Kidney (tissue), 13 donors: ENCODE measurements at regions not wholly inside any gene's neighbourhood (a gene's known extent, or its start where the extent isn't known, plus 50 kb on each side); places are given as distances from the start of the nearest gene placed in this dataset.

Experiments used
- DNase-seq, 5 donors: peaks; one replicate each; pipeline ENCODE4 v3.0.0-alpha.2; 2013 to 2020
- FAIRE-seq: peaks from 2 replicates; lab custom pipeline; 2012; peaks lifted over from hg19 to GRCh38; lab: Jason Lieb, UNC
- H3K27ac ChIP-seq, 2 donors: one replicate each; pipeline ENCODE4 v1.7.0; 2013; ENCODE audit warnings: low read depth in 2 of 2, low read length in 2 of 2, inconsistent platforms in 1 of 2
- H3K27me3 ChIP-seq: one replicate; pipeline ENCODE4 v1.7.1; 2013; ENCODE audit warnings: low read length, inconsistent platforms; ENCODE audit not compliant: control insufficient read depth, insufficient read depth
- H3K36me3 ChIP-seq, 3 donors: one replicate each; pipeline versions ENCODE4 v1.7.0 to v1.7.1; 2013; ENCODE audit warnings: low read length in 3 of 3, control low read depth in 1 of 3, inconsistent platforms in 1 of 3; ENCODE audit not compliant: insufficient read depth in 3 of 3, control insufficient read depth in 2 of 3
- H3K4me1 ChIP-seq, 3 donors: one replicate each; pipeline versions ENCODE4 v1.7.0 to v1.7.1; 2013; ENCODE audit warnings: low read length in 3 of 3, inconsistent platforms in 1 of 3, low read depth in 1 of 3; ENCODE audit not compliant: control insufficient read depth in 2 of 3, insufficient read depth in 2 of 3
- H3K4me3 ChIP-seq, 3 donors: one replicate each; pipeline versions ENCODE4 v1.7.0 to v1.8.1; 2013; ENCODE audit warnings: low read length in 3 of 3, control low read depth in 1 of 3, inconsistent platforms in 1 of 3
- H3K9ac ChIP-seq, 3 donors: one replicate each; pipeline versions ENCODE4 v1.7.0 to v1.7.1; 2013; ENCODE audit warnings: low read length in 3 of 3, control low read depth in 1 of 3, inconsistent platforms in 1 of 3
- H3K9me3 ChIP-seq, 3 donors: one replicate each; pipeline versions ENCODE4 v1.7.0 to v1.7.1; 2013; ENCODE audit warnings: low read length in 3 of 3, control low read depth in 1 of 3, inconsistent platforms in 1 of 3; ENCODE audit not compliant: control insufficient read depth in 2 of 3, insufficient read depth in 1 of 3
- CTCF ChIP-seq: IDR thresholded peaks from 3 replicates; pipeline ENCODE4 v1.5.1; 2012; ENCODE audit warnings: mild to moderate bottlenecking, moderate library complexity, borderline replicate concordance; ENCODE audit not compliant: insufficient read depth; ENCODE audit errors: extremely low read depth
- intact Hi-C: fragments of 100-400 bp; cut with DNase I; formaldehyde crosslinking; loops from one replicate; pipeline ENCODE4 v1.11.1; 2022
- donor health status: control.
- donor health status: control.
- donor health status: control.
- donor health status: control.
- donor health status: control.
- donor health status: DM: yes; HTN: yes; CAD: no.
- donor health status: Normal renal cell carcinoma (clear cell type).

GRCh38 chr6:168387426-168387825 lies 53.6 kb upstream of the SMOC2 start:
- intact Hi-C loops = no loop called here
- FAIRE-seq = no peak
- TF ChIP-seq CTCF = no peak
- Histone ChIP-seq H3K27ac (no peak overlapping the region), H3K9me3 (no peaks in the 10 kb centered on the region), H3K4me1 (no peaks in the 10 kb centered on the region), H3K36me3 (peaks cover 0 to 5% (median 0%) of the 10 kb centered on the region in 3 donors), H3K27me3 (no peaks in the 10 kb centered on the region), H3K9ac (no peak overlapping the region), H3K4me3 (no peak overlapping the region)
- peak in 1 of 5 donors; percentile 66 for DNase-seq

- TF ChIP-seq CTCF = no peak
- no peak overlapping the region for H3K4me3 ChIP-seq
- H3K36me3 ChIP-seq = peaks cover 0 to 5% (median 0%) of the 10 kb centered on the region in 3 donors
- no peak overlapping the region for H3K9ac ChIP-seq
- H3K9me3 ChIP-seq = no peaks in the 10 kb centered on the region
- H3K27ac ChIP-seq = no peak overlapping the region
- no peak for DNase-seq
- no peaks in the 10 kb centered on the region for H3K4me1 ChIP-seq
- intact Hi-C loops = no loop called here
- FAIRE-seq = no peak
- no peaks in the 10 kb centered on the region for H3K27me3 ChIP-seq
These were observed 53.1 kb upstream of the SMOC2 start for GRCh38 chr6:168387911-168388310.

GRCh38 chr6:168388641-168389633 lies 52.0 kb upstream of the SMOC2 start:
- Histone ChIP-seq H3K4me3 (no peak overlapping the region), H3K27ac (no peak overlapping the region), H3K4me1 (no peaks in the 10 kb centered on the region), H3K9me3 (no peaks in the 10 kb centered on the region), H3K9ac (no peak overlapping the region), H3K36me3 (no peaks in the 10 kb centered on the region), H3K27me3 (no peaks in the 10 kb centered on the region)
- intact Hi-C loops = no loop called here
- FAIRE-seq (no peak), DNase-seq (peak in 1 of 5 donors; percentile 70)
- TF ChIP-seq CTCF = no peak
